OCI-LY7 (cell line): ENCODE measurements at regions not wholly inside any gene's neighbourhood (a gene's known extent, or its start where the extent isn't known, plus 50 kb on each side); places are given as distances from the start of the nearest gene placed in this dataset.

Experiments used
- BruUV-seq: library from RNA; stranded (reverse); fragments of 400-500 nt; replicated peaks from 2 replicates; lab custom pipeline; 2021; lab: Mats Ljungman, UMichigan
- CTCF ChIA-PET: fragments of 300-600 bp; sonication (Branson Sonifier 250); formaldehyde crosslinking; loops from one replicate; lab custom pipeline; 2022; ENCODE audit warnings: antibody characterized with exemption; ENCODE audit not compliant: unreplicated experiment; lab: Charles Lee
- POLR2A ChIA-PET: fragments of 300-600 bp; sonication (Branson Sonifier 250); formaldehyde crosslinking; loops from one replicate; lab custom pipeline; 2022; ENCODE audit warnings: antibody characterized with exemption; lab: Charles Lee
- DNase-seq: peaks from one replicate; pipeline ENCODE4 v3.0.0-alpha.2; 2015; ENCODE audit warnings: low spot score
- H2AFZ ChIP-seq: fragments of 200-600 bp; sonication (generic), shearing (Covaris generic); 2 replicates; pipeline ENCODE4 v1.6.1; 2014; ENCODE audit warnings: mild to moderate bottlenecking, antibody characterized with exemption, low read length, moderate library complexity
- H3K27ac ChIP-seq: fragments of 200-600 bp; sonication (generic); 2 replicates; pipeline ENCODE4 v1.5.1; 2014; ENCODE audit warnings: mixed run types, low read depth, mild to moderate bottlenecking, moderate library complexity, low read length, inconsistent platforms; ENCODE audit not compliant: poor library complexity, severe bottlenecking
- H3K36me3 ChIP-seq: fragments of 200-600 bp; sonication (generic); 2 replicates; pipeline ENCODE4 v1.6.1; 2014; ENCODE audit warnings: mild to moderate bottlenecking, antibody characterized with exemption, low read length, moderate library complexity, mixed read lengths; ENCODE audit not compliant: insufficient read depth
- H3K4me1 ChIP-seq: fragments of 200-600 bp; sonication (generic); 2 replicates; pipeline ENCODE4 v1.5.1; 2014; ENCODE audit warnings: mild to moderate bottlenecking, low read length; ENCODE audit not compliant: insufficient read depth, poor library complexity, severe bottlenecking
- H3K4me2 ChIP-seq: fragments of 200-600 bp; sonication (generic); 2 replicates; pipeline ENCODE4 v1.6.1; 2014; ENCODE audit warnings: mild to moderate bottlenecking, low read length
- H3K4me3 ChIP-seq: fragments of 200-600 bp; sonication (generic); 2 replicates; pipeline ENCODE4 v1.5.1; 2014; ENCODE audit warnings: mild to moderate bottlenecking, low read depth, low read length; ENCODE audit not compliant: poor library complexity, severe bottlenecking
- H3K79me2 ChIP-seq: fragments of 200-600 bp; sonication (generic); 2 replicates; pipeline ENCODE4 v1.6.1; 2016; ENCODE audit warnings: low read depth, mild to moderate bottlenecking, low read length, moderate library complexity, mixed read lengths; ENCODE audit not compliant: insufficient read depth
- H3K9me2 ChIP-seq: fragments of 200-600 bp; sonication (generic); 2 replicates; pipeline ENCODE4 v1.6.1; 2016; ENCODE audit warnings: mild to moderate bottlenecking, low read length, mixed read lengths; ENCODE audit not compliant: insufficient read depth
- H3K9me3 ChIP-seq: fragments of 200-600 bp; sonication (generic); 2 replicates; pipeline ENCODE4 v1.6.1; 2014; ENCODE audit warnings: mild to moderate bottlenecking, mixed run types, low read length, mixed read lengths
- H4K20me1 ChIP-seq: fragments of 200-600 bp; sonication (generic); 2 replicates; pipeline ENCODE4 v1.6.1; 2014; ENCODE audit warnings: mild to moderate bottlenecking, antibody characterized with exemption, low read length, moderate library complexity, mixed read lengths; ENCODE audit not compliant: insufficient read depth
- CTCF ChIP-seq: fragments of 200-600 bp; sonication (generic); conservative IDR thresholded peaks from 2 replicates; pipeline ENCODE4 v1.5.1; 2014; ENCODE audit warnings: mild to moderate bottlenecking, antibody characterized with exemption, low read length, moderate library complexity, mixed read lengths
- EZH2phosphoT487 ChIP-seq: fragments of 200-600 bp; sonication (generic); IDR thresholded peaks from 2 replicates; pipeline ENCODE4 v1.6.1; 2018; ENCODE audit warnings: low read depth, borderline replicate concordance, mild to moderate bottlenecking, mixed run types, antibody characterized with exemption, low read length, moderate library complexity, mixed read lengths
- intact Hi-C: fragments of 100-400 bp; cut with micrococcal nuclease; formaldehyde crosslinking; loops from one replicate; pipeline ENCODE4 v1.10.0; 2022; ENCODE audit not compliant: unreplicated experiment

- Histone ChIP-seq H3K79me2 (no peaks in the 10 kb centered on the region), H3K36me3 (no peaks in the 10 kb centered on the region; the same call in 1 of the 2 replicates), H3K4me2 (peak overlapping the region; percentile 54), H3K27ac (no peak overlapping the region), H3K4me1 (peaks cover 36% of the 10 kb centered on the region), H3K4me3 (no peak overlapping the region), H3K9me2 (no peaks in the 10 kb centered on the region), H3K9me3 (peaks cover 6% of the 10 kb centered on the region; the same call in 1 of the 2 replicates), H4K20me1 (no peaks in the 10 kb centered on the region), H2AFZ (no peak overlapping the region; the same call in 1 of the 2 replicates)
- BruUV-seq = no TSS peak
- TF ChIP-seq CTCF (no peak), EZH2phosphoT487 (no peak)
- POLR2A ChIA-PET = no interaction called here
- intact Hi-C loops = no loop called here
- CTCF ChIA-PET = no interaction called here
- DNase-seq = peak; percentile 63
These were observed 522.0 kb downstream of the PLCL1 start for GRCh38 chr2:198326431-198326830.

GRCh38 chr2:198325359-198325758 is 521.0 kb downstream of the PLCL1 start:
- Histone ChIP-seq H3K36me3 (no peaks in the 10 kb centered on the region; the same call in 1 of the 2 replicates), H3K9me2 (no peaks in the 10 kb centered on the region), H3K9me3 (peaks cover 6% of the 10 kb centered on the region; the same call in 1 of the 2 replicates), H3K27ac (no peak overlapping the region), H3K79me2 (no peaks in the 10 kb centered on the region), H2AFZ (no peak overlapping the region), H3K4me2 (no peak overlapping the region), H3K4me3 (no peak overlapping the region), H4K20me1 (no peaks in the 10 kb centered on the region), H3K4me1 (peaks cover 34% of the 10 kb centered on the region)
- DNase-seq = no peak
- no peak for TF ChIP-seq EZH2phosphoT487
- no peak for TF ChIP-seq CTCF
- BruUV-seq = no TSS peak
- ChIA-PET CTCF (no interaction called here), POLR2A (no interaction called here)
- intact Hi-C loops = no loop called here

- ChIA-PET POLR2A (interaction anchor here (0.6 to 1.4 kb wide), 3 partner anchors 10 to 1405 kb away, joined by 3 to 4 read pairs (median 3); no protein-coding TSS in a partner anchor), CTCF (no interaction called here)
- H3K27ac ChIP-seq = no peak overlapping the region
- no peaks in the 10 kb centered on the region; the same call in 1 of the 2 replicates for H3K36me3 ChIP-seq
- no peak overlapping the region for H3K4me3 ChIP-seq
- DNase-seq = no peak
- H3K79me2 ChIP-seq = no peaks in the 10 kb centered on the region
- H3K4me1 ChIP-seq = peaks cover 27% of the 10 kb centered on the region
- H3K9me2 ChIP-seq = no peaks in the 10 kb centered on the region
- BruUV-seq = no TSS peak
- H2AFZ ChIP-seq = no peak overlapping the region
- H3K4me2 ChIP-seq = no peak overlapping the region
- peaks cover 6% of the 10 kb centered on the region; the same call in 1 of the 2 replicates for H3K9me3 ChIP-seq
- no peaks in the 10 kb centered on the region for H4K20me1 ChIP-seq
- TF ChIP-seq CTCF = no peak
- intact Hi-C loops = no loop called here
These were observed 519.7 kb downstream of the PLCL1 start for GRCh38 chr2:198324071-198324470.
